ENCODE measurements at regions not wholly inside any gene's neighbourhood (a gene's known extent, or its start where the extent isn't known, plus 50 kb on each side); places are given as distances from the start of the nearest gene placed in this dataset.

DNA sequence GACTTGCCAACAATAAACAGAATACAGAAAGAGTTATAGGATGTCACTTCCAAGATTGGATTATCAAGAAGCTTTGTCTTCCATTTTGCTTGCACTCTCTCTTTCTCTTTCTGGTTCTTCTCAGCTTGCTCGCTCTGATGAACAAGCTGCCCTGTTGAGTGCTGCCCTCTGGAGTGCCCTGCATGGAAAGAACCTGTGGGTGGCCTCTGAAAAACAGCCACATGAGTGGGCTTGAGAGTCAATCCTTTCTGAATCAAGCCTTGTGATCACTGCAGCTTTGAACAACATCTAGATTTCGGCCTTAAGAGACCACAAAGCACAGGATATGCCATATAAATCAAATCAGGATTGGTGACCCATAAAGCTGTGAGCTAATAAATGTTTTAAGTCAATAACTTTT, 185.1 kb downstream of the KIF2B start:
- no peak for DNase-seq (ENCODE audit: low spot score)

DNA sequence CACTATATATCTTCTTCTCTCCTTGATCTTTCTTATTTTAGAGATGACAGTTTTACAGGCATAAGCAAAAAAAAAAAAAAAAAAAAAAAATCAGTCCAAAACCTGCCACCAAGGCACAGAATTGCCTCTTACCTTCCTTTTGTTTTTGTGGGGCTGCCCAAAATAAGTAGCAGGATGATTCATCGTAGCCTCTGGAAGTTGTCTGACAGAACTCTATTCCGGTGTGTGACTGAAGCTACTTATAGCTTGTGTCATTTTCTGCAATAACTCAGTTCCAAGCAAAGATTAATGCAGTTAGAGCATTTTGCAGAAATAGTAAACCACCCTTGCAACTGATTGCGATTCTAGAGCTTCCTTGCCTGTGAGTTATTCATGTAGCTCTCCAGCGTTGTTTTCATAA, 186.8 kb downstream of the KIF2B start:
- DNase-seq (ENCODE audit: low spot score): no peak

GRCh38 chr17:54013072-54013471, 190.3 kb downstream of the KIF2B start:
- no peak for DNase-seq (ENCODE audit: low spot score)

DNA sequence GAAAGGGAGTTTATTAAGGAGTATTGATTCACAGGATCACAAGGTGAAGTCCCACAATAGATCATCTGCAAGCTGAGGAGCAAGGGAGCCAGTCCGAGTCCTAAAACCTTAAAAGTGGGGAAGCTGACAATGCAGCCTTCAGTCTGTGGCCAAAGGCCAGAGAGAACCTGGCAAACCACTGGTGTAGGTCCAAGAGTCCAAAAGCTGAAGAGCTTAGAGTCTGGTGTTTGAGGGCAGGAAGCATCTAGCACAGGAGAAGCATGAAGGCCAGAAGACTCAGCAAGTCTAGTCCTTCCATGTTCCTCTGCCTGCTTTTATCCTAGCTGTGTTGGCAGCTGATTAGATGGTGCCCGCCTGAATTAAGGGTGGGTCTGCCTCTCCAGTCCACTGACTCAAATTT, 193.0 kb downstream of the KIF2B start:
- no peak for DNase-seq (ENCODE audit: low spot score)

- no peak for DNase-seq (ENCODE audit: low spot score)
Measured at GRCh38 chr17:54021418-54021817, 198.7 kb downstream of the KIF2B start.

DNA sequence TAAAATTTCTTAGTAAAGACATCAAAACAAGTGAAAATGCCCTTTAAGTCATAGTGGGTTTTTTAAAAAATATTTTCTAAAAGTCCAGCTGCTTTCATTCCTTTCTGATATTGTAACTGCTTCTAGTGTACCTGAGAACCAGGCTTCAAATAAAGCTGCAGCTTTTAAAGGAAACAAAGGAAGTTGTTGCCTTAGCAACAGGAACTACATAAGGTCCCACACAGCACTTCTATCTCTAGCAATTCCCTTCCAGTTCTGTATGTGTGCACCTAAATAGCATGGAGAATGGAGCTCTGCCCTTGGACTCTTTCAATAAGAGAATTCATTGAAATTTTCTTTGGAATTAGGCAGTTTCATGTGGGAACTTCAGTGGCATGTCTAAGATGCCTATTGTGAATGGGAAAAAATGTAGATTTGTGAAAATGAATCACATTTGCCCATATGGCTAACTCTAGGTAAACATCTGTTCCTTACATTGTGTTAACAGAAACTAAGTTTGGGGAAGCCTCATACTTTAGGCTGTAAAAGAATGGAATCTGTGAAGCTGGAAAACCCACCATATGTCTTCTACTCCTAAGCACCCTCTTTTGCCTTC, 206.4 kb downstream of the KIF2B start:
- no peak for DNase-seq (ENCODE audit: low spot score)

DNA sequence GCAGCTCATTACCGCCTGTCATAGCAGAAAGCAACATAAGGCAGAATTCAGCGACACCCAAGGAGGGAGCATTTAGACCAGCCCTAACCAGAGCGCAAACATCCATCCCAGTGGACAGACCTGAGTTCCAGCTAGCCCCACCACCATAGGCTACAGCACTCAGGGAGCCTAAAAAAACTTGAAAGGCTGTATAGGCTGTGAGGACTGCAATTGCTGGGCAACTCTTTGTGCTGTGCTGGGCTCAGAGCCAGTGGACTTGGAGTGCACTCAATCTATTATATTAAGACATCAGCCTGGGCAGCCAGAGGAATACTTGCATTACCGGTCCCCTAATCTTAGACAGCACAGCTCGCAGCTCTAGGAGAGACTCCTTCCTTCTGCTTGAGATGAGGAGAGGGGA, 207.3 kb downstream of the KIF2B start:
- DNase-seq (ENCODE audit: low spot score): no peak

- DNase-seq (ENCODE audit: low spot score): no peak
Measured at GRCh38 chr17:54046570-54046969, 223.8 kb downstream of the KIF2B start.

DNA sequence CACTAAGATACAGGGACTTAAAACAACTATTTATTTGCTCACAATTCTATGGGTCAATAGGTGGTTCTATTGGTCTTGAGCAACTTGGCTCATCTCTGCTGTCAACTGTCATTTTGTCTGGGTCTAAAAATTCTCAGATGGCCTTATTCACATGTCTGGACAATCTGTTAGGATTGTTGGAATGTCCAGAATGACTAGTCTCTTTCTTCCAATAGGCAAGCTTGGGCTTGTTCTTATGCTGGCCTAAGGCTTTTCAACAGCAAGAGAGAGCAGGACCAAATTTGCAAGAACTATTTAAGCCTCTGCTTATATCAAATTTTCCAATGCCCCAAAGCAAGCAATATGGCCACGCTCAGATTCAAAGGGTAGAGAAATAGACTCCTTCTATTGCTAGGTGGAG, 240.9 kb downstream of the KIF2B start:
- DNase-seq (ENCODE audit: low spot score): no peak

- no peak for DNase-seq (ENCODE audit: low spot score)
Measured at GRCh38 chr17:54085020-54085419, 262.3 kb downstream of the KIF2B start.

GRCh38 chr17:54085934-54086333, 263.2 kb downstream of the KIF2B start:
- DNase-seq (ENCODE audit: low spot score): peak; percentile 71

DNA sequence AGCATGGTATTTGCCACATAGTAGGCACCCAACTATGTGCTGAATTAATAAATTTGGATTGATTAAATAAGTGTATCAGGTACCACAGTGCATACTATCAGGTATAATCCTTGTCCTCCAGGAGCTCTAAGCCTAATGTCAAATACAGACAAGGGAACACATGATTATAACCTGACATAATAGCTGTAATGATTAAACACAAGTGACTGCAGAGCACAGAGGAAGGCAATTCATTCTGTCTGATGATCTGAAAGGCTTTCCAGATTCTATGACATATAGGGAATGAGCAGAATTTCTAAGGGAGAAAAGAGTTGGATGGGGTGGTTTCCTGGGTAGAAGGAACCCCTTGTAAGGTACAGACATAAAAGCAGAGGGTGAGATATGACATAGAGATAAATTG, 273.5 kb downstream of the KIF2B start:
- DNase-seq (ENCODE audit: low spot score): no peak

DNA sequence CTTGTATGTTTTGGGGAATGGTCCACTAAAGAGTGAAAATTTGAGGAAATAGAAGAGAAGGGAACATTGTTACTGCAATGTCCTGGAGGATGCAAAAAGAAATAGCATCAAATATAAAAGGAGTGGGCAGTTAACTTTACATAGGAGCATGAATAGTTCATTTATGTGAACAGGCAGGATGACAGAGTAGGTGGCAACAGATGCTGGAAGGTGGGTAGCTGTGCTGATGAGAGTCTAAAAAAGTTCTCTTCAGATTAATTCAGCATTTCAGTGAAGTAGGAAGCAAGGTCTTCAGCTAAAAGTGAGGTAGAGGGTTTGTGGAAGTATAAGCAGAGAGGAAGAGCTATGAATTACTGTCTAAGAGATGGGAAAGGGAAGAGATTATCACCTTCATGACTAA, 276.5 kb downstream of the KIF2B start:
- DNase-seq (ENCODE audit: low spot score): no peak

- DNase-seq (ENCODE audit: low spot score): no peak
Measured at GRCh38 chr17:54102246-54102645, 279.5 kb downstream of the KIF2B start.

DNA sequence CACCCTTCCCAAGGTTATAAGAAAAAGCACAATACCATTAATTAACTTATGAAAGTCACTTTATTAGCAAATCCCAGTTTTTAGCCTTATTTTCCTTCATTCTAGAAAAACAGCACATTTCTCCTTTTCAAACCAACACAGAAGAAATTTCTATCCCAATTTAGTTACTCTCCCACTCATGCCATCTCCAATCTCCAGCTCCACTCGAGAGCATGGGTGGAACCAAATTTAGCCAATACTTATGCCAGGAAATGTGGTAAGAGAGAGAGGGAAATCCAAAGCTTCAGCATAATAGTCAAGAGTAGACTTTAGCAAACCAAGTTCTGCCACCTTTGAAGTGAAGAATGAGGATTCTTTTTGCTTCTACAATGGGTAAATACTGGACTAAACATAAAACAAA, 288.8 kb downstream of the KIF2B start:
- DNase-seq (ENCODE audit: low spot score): no peak

DNA sequence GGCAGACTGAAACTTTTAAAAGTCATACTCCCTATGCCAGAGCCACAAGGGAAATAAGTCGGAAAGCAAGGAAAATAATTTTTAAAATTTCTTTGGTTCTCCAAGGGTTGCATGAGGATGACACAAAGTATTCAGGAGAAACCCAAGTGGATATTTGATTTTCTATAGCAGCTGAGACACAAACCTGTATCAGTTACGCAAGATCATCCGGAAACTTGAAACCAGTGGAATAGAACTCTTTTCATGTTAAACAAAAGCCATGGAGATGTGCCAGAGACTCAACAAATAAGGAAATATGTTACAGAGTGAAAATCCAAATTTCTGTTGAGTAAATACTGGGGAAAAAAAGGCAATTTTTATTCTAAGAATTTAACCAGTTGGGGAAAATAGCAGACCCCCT, 294.7 kb downstream of the KIF2B start:
- DNase-seq (ENCODE audit: low spot score): no peak

- DNase-seq (ENCODE audit: low spot score): no peak
Measured at GRCh38 chr17:54124456-54124855, 301.7 kb downstream of the KIF2B start.

- no peak for DNase-seq (ENCODE audit: low spot score)
Measured at GRCh38 chr17:54153423-54153822, 330.7 kb downstream of the KIF2B start.

DNA sequence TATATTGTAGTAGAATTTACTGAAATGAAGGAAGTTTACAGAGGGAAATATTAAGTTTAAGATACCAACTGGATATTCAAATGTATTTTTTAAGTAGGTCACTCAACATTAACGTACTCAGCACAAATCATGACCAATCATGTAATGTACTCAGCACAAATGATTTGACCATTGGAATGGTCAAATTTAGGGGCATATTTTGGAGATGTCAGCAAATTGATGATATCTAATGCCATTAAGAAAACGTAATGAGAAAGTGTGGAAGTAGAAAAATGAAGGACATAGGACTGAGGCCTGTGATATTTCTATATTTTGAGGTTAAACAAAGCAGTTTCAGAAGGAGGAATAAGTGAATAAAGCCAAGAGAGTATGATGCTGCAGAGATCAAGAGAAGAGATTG, 334.8 kb downstream of the KIF2B start:
- no peak for DNase-seq (ENCODE audit: low spot score)

DNA sequence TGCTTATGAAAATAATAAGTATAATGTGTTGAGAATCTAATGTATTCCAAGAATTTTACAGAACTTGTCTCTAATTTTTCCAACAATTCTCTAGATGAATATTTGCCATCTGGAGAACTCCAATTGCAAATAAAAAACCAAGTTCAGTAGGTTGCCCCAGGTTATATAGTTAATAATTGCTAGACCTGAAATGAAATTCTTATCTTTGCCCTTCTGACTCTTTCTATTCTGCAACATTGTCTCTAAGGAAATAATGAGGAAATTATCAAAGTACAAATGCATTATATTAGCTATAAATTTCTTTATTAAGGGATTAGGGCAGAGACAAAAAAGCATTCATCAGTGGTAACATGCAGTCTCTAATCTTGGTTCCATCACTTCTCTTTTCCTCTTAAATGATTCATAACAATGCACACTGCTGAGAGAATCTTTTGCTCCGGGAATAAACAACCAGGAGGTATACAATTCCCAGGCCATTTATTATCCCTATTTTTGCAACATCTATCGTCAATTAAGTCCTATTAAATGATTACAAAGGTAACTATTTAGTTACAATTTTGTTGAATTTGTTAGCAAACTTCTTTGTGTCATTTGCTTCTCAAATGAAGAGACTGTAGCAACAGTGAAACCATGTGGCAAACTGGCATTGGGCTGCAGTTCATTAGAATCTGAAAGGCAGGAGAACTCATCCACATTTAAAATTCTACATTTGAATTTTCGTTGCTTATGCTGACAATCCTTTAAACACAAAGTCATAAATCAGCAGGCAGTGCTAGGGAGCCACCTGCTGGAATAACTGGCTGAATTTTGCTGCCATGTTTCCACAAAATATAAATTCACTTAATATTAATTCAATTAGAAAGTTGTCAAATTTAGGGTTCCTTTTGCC, 349.6 kb downstream of the KIF2B start:
- DNase-seq (ENCODE audit: low spot score): no peak

- no peak for DNase-seq (ENCODE audit: low spot score)
Measured at GRCh38 chr17:54172985-54173316, 350.2 kb downstream of the KIF2B start.

DNA sequence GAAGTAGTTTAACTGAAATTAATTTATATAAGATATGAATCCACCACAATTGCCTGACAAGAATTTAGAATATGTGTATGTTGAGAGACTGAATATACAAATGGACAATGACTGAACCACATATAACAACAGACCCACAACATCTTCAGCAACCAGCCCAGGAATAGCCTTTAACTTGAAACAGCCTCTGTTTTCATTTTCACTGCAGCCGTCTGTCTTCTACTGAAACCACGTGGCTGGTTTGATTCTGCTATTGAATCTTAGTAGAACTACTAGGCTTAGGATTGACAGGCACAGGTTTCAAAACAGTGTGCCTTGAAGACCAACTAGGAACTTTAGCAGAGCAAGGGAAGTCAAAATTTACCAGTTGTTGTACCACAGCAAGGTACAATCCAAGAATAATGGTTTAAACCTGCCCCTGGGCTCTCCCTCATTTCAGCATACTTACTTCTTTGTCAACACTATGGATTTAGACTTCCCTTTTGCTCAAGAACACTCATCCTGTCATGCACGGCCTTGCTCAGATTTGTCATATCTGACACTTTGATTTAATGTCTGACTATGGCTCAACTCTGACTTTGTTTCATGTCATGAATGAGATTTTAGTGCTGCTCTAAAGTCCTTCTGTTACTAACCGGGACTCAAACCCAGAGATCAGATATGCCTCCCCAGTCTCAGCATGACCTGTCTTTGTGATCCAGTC, 355.0 kb downstream of the KIF2B start:
- DNase-seq (ENCODE audit: low spot score): no peak

DNA sequence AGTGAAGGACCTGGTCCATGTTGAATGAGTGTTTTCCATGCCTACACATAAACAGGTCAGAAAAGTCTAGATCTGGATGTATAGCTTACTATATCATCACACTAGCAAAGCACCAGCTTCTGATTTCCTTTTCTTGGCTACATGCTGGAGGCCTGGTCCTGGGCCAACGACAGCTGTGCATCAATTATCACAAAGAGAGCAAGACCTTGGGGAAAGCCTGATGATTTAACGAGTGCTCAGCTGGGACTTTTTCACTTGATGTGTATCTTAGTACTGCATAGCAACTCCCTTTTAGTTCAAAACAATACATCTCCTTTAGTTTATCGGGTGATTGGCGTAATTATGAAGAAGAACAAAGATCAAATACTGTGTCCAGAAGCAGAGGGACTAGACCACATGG, 358.2 kb downstream of the KIF2B start:
- no peak for DNase-seq (ENCODE audit: low spot score)
